ENCODE measurements at regions not wholly inside any gene's neighbourhood (a gene's known extent, or its start where the extent isn't known, plus 50 kb on each side); places are given as distances from the start of the nearest gene placed in this dataset.

DNA sequence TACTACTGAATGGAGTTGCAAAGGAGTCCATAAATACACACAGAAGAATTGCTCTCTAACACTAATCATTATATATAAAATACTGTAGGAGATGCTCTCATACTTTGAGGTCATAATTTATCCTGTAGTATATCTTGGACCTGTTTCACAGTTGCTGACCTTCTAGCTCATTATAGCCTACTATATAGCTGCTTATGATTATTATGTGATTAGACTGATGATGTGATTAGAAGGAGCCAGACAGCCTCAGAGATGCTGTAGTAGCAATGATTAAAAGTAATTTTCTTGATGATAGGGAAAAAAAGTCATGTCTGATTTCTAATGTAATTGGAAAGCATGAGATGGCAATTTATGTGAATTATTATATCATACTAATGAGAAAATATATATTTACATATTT, 455.7 kb downstream of the CNTNAP4 start:
- TF ChIP-seq, protein P1, sequence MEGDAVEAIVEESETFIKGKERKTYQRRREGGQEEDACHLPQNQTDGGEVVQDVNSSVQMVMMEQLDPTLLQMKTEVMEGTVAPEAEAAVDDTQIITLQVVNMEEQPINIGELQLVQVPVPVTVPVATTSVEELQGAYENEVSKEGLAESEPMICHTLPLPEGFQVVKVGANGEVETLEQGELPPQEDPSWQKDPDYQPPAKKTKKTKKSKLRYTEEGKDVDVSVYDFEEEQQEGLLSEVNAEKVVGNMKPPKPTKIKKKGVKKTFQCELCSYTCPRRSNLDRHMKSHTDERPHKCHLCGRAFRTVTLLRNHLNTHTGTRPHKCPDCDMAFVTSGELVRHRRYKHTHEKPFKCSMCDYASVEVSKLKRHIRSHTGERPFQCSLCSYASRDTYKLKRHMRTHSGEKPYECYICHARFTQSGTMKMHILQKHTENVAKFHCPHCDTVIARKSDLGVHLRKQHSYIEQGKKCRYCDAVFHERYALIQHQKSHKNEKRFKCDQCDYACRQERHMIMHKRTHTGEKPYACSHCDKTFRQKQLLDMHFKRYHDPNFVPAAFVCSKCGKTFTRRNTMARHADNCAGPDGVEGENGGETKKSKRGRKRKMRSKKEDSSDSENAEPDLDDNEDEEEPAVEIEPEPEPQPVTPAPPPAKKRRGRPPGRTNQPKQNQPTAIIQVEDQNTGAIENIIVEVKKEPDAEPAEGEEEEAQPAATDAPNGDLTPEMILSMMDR (IDR thresholded peaks at IDR 0.05; ENCODE audit: low read length): no peak
- no peak for TF ChIP-seq EZH2 (IDR thresholded peaks at IDR 0.05; ENCODE audit: borderline replicate concordance, low read length)

All from OCI-LY1 (cell line).